ENCODE measurements at regions not wholly inside any gene's neighbourhood (a gene's known extent, or its start where the extent isn't known, plus 50 kb on each side); places are given as distances from the start of the nearest gene placed in this dataset.

- TF ChIP-seq SUZ12 (IDR thresholded peaks at IDR 0.05) (no peak), FOXK2 (IDR thresholded peaks at IDR 0.05) (no peak), SP1 (IDR thresholded peaks at IDR 0.05) (no peak), FOXA1 (IDR thresholded peaks at IDR 0.05) (no peak)
These were observed 912.6 kb downstream of the NTRK3 start for GRCh38 chr15:87343966-87344365.
